ENCODE measurements at regions not wholly inside any gene's neighbourhood (a gene's known extent, or its start where the extent isn't known, plus 50 kb on each side); places are given as distances from the start of the nearest gene placed in this dataset.
A peak's percentile ranks its signal among the peaks of the same experiment; 100 is the strongest.

DNA sequence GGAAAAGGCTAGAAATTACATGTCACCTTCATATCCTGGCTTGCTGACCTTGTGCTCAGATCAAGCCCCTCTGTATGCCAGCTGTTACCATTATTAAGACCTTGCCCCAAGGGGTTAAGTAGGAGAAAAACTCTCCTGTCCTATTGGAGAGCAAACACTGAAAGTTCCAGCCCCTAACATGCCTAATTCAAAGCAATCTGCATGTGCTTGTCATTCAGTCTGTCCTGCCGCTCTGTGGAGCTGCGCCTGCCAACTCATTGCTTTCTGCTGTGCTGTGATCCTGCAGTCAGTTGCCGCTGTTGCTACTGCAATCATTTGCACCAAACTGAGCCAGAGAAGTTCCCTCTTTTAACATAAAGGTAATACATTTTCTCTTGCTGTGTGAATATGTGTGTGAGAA is 113.4 kb downstream of the DISP1 start:
- peak in 1 of 2 donors; percentile 66 for TF ChIP-seq POLR2A (IDR thresholded peaks at IDR 0.05)
- TF ChIP-seq, protein P1, sequence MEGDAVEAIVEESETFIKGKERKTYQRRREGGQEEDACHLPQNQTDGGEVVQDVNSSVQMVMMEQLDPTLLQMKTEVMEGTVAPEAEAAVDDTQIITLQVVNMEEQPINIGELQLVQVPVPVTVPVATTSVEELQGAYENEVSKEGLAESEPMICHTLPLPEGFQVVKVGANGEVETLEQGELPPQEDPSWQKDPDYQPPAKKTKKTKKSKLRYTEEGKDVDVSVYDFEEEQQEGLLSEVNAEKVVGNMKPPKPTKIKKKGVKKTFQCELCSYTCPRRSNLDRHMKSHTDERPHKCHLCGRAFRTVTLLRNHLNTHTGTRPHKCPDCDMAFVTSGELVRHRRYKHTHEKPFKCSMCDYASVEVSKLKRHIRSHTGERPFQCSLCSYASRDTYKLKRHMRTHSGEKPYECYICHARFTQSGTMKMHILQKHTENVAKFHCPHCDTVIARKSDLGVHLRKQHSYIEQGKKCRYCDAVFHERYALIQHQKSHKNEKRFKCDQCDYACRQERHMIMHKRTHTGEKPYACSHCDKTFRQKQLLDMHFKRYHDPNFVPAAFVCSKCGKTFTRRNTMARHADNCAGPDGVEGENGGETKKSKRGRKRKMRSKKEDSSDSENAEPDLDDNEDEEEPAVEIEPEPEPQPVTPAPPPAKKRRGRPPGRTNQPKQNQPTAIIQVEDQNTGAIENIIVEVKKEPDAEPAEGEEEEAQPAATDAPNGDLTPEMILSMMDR (IDR thresholded peaks at IDR 0.05) = peak in 1 of 6 experiments; percentile 10

All from thyroid gland (tissue), 4 donors.